ENCODE measurements at regions not wholly inside any gene's neighbourhood (a gene's known extent, or its start where the extent isn't known, plus 50 kb on each side); places are given as distances from the start of the nearest gene placed in this dataset.

DNA sequence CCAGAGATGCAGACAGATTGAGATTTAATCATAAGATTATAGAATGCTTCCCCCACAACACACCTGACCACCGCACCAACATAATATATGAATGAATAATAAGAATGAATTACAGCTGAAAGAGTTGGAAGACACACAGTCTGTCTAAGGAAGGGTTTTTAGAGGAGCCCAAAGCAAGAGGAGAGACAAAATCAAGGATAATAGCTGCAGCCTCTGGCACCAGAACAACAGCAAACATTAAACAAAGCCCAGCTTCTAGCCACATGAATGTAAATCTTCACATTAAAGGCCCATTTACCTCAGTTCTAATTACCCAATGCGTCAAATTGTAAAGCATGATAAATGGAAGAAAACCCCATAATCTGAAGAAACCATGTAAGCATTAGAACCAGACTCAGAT, 133.9 kb downstream of the SPCS3 start:
- H3K4me3 ChIP-seq (ENCODE audit: insufficient read depth, low read length) = no peak overlapping the region
- TF ChIP-seq, protein P1, sequence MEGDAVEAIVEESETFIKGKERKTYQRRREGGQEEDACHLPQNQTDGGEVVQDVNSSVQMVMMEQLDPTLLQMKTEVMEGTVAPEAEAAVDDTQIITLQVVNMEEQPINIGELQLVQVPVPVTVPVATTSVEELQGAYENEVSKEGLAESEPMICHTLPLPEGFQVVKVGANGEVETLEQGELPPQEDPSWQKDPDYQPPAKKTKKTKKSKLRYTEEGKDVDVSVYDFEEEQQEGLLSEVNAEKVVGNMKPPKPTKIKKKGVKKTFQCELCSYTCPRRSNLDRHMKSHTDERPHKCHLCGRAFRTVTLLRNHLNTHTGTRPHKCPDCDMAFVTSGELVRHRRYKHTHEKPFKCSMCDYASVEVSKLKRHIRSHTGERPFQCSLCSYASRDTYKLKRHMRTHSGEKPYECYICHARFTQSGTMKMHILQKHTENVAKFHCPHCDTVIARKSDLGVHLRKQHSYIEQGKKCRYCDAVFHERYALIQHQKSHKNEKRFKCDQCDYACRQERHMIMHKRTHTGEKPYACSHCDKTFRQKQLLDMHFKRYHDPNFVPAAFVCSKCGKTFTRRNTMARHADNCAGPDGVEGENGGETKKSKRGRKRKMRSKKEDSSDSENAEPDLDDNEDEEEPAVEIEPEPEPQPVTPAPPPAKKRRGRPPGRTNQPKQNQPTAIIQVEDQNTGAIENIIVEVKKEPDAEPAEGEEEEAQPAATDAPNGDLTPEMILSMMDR (IDR thresholded peaks at IDR 0.05; ENCODE audit: extremely low read depth, low read depth, low read length) = no peak
- no peaks in the 10 kb centered on the region for H3K36me3 ChIP-seq (ENCODE audit: insufficient read depth, low read length)
- no peak for DNase-seq (ENCODE audit: insufficient read length, low spot score, missing footprints)
- H3K79me2 ChIP-seq (ENCODE audit: insufficient read depth, low read length) = no peaks in the 10 kb centered on the region
- peak overlapping the region; percentile 3 for H2AFZ ChIP-seq (ENCODE audit: low read length)
- H4K20me1 ChIP-seq (ENCODE audit: insufficient read depth, low read length) = no peaks in the 10 kb centered on the region
- no peaks in the 10 kb centered on the region for H3K4me1 ChIP-seq (ENCODE audit: insufficient read depth, low read length)
- H3K27me3 ChIP-seq (ENCODE audit: insufficient read depth, low read length) = no peaks in the 10 kb centered on the region
- H3K27ac ChIP-seq (ENCODE audit: low read depth, low read length) = no peak overlapping the region
- H3K4me2 ChIP-seq (ENCODE audit: insufficient read depth, low read length) = no peak overlapping the region
- H3K9me3 ChIP-seq (ENCODE audit: low read depth, low read length) = no peaks in the 10 kb centered on the region

DNA sequence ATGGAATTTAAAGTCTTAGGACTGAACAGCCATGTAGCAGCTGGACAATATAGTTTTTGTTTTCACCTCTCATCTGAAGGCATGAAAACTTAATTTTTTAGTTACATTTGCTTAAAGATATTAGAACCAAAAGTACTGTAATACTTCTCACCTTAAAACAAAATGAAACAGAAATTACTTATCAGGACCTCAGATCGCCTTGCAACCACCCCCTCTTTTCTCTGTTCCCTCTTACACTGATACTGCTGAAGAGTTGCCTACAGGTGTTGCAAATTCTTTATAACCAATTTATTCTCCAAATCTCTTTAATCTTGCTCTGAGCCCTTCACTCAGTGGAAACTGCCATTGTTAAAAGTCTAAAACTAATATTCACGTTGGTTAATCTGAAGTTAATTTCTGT, 145.0 kb downstream of the SPCS3 start:
- Histone ChIP-seq H3K27me3 (ENCODE audit: insufficient read depth, low read length) (no peaks in the 10 kb centered on the region), H3K4me2 (ENCODE audit: insufficient read depth, low read length) (no peak overlapping the region), H2AFZ (ENCODE audit: low read length) (no peak overlapping the region), H3K4me3 (ENCODE audit: insufficient read depth, low read length) (no peak overlapping the region), H3K79me2 (ENCODE audit: insufficient read depth, low read length) (no peaks in the 10 kb centered on the region), H3K4me1 (ENCODE audit: insufficient read depth, low read length) (no peaks in the 10 kb centered on the region), H4K20me1 (ENCODE audit: insufficient read depth, low read length) (no peaks in the 10 kb centered on the region), H3K27ac (ENCODE audit: low read depth, low read length) (no peak overlapping the region), H3K36me3 (ENCODE audit: insufficient read depth, low read length) (no peaks in the 10 kb centered on the region), H3K9me3 (ENCODE audit: low read depth, low read length) (no peaks in the 10 kb centered on the region)
- TF ChIP-seq, protein P1 (IDR thresholded peaks at IDR 0.05; ENCODE audit: extremely low read depth, low read depth, low read length) = no peak
- no peak for DNase-seq (ENCODE audit: insufficient read length, low spot score, missing footprints)

DNA sequence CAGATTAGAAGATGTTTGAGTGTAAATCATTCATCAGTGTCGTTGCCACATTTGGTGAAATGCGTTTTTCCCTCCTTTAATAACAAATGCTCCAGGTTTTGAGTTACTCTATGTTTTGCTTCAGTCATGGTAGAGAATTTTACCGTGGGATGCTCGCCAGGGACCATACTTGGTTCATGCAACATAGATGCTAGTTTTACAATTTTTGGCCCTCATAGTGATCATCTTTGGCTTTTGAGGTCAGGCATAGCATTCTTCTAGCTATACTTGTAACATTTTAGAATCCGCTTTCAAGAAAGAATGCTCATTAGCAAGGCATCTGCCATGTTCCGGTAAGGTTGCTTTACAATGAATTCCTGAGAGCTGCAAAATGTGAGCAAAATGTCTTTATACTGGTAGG, 147.2 kb downstream of the SPCS3 start:
- Histone ChIP-seq H3K79me2 (ENCODE audit: insufficient read depth, low read length) (no peaks in the 10 kb centered on the region), H2AFZ (ENCODE audit: low read length) (no peak overlapping the region), H3K4me1 (ENCODE audit: insufficient read depth, low read length) (no peaks in the 10 kb centered on the region), H3K36me3 (ENCODE audit: insufficient read depth, low read length) (no peaks in the 10 kb centered on the region), H3K27ac (ENCODE audit: low read depth, low read length) (no peak overlapping the region), H3K4me2 (ENCODE audit: insufficient read depth, low read length) (peak overlapping the region; percentile 19), H3K9me3 (ENCODE audit: low read depth, low read length) (no peaks in the 10 kb centered on the region), H3K27me3 (ENCODE audit: insufficient read depth, low read length) (no peaks in the 10 kb centered on the region), H4K20me1 (ENCODE audit: insufficient read depth, low read length) (no peaks in the 10 kb centered on the region), H3K4me3 (ENCODE audit: insufficient read depth, low read length) (no peak overlapping the region)
- TF ChIP-seq, protein P1 (IDR thresholded peaks at IDR 0.05; ENCODE audit: extremely low read depth, low read depth, low read length) = no peak
- peak; percentile 34 for DNase-seq (ENCODE audit: insufficient read length, low spot score, missing footprints)

DNA sequence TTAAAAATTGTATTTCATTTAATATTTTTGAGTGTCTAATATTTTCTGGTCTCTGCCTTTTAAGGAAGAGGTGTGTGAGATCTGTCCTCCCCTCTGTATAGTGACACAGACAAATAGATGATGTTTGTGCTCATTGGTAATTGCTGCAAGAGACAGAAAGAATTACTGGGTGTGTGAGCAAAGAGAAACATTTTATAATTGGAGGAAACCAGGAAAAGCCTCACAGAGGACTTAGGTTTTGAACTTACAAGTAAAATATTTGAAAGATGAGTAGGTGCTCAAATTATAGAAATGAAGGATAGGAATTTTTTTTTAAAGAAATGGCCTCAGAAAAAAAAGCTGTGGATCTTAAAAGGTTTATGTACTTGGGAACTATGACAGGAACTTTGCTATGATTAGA, 149.8 kb downstream of the SPCS3 start:
- H3K4me2 ChIP-seq (ENCODE audit: insufficient read depth, low read length) = no peak overlapping the region
- no peaks in the 10 kb centered on the region for H3K9me3 ChIP-seq (ENCODE audit: low read depth, low read length)
- H3K27ac ChIP-seq (ENCODE audit: low read depth, low read length) = no peak overlapping the region
- no peaks in the 10 kb centered on the region for H3K79me2 ChIP-seq (ENCODE audit: insufficient read depth, low read length)
- no peak overlapping the region for H2AFZ ChIP-seq (ENCODE audit: low read length)
- DNase-seq (ENCODE audit: insufficient read length, low spot score, missing footprints) = peak; percentile 26
- no peaks in the 10 kb centered on the region for H4K20me1 ChIP-seq (ENCODE audit: insufficient read depth, low read length)
- no peaks in the 10 kb centered on the region for H3K4me1 ChIP-seq (ENCODE audit: insufficient read depth, low read length)
- TF ChIP-seq, protein P1 (IDR thresholded peaks at IDR 0.05; ENCODE audit: extremely low read depth, low read depth, low read length) = no peak
- H3K27me3 ChIP-seq (ENCODE audit: insufficient read depth, low read length) = no peaks in the 10 kb centered on the region
- no peak overlapping the region for H3K4me3 ChIP-seq (ENCODE audit: insufficient read depth, low read length)
- no peaks in the 10 kb centered on the region for H3K36me3 ChIP-seq (ENCODE audit: insufficient read depth, low read length)

Data from osteoblast (primary cell).